GM23248 (cell line): ENCODE measurements at regions not wholly inside any gene's neighbourhood (a gene's known extent, or its start where the extent isn't known, plus 50 kb on each side); places are given as distances from the start of the nearest gene placed in this dataset.

Source experiments
- EZH2 ChIP-seq: fragments of 200-600 bp; sonication (generic); IDR thresholded peaks from 2 replicates; pipeline ENCODE4 v1.6.1; 2018; ENCODE audit warnings: antibody characterized with exemption, mild to moderate bottlenecking; ENCODE audit not compliant: insufficient read depth, poor library complexity, severe bottlenecking
- EZH2phosphoT487 ChIP-seq: fragments of 200-600 bp; sonication (generic); IDR thresholded peaks from 2 replicates; pipeline ENCODE4 v1.6.1; 2018; ENCODE audit warnings: antibody characterized with exemption, moderate library complexity, mild to moderate bottlenecking, low read depth; ENCODE audit not compliant: insufficient read depth

- TF ChIP-seq EZH2phosphoT487 (no peak), EZH2 (no peak)
These were observed 271.1 kb upstream of the TNRC6C start for GRCh38 chr17:77687417-77687816.
